H54 (cell line): ENCODE measurements at regions not wholly inside any gene's neighbourhood (a gene's known extent, or its start where the extent isn't known, plus 50 kb on each side); places are given as distances from the start of the nearest gene placed in this dataset.

Source experiments
- DNase-seq: peaks from one replicate; pipeline ENCODE4 v3.0.0; 2011; ENCODE audit warnings: low spot score, mixed read lengths; ENCODE audit not compliant: insufficient read length
- FAIRE-seq: peaks from 3 replicates; lab custom pipeline; 2011; peaks lifted over from hg19 to GRCh38; lab: Jason Lieb, UNC
- POLR2A ChIP-seq: IDR thresholded peaks from 2 replicates; pipeline ENCODE4 v1.6.1; 2011; ENCODE audit warnings: low read depth, mild to moderate bottlenecking, low read length

DNA sequence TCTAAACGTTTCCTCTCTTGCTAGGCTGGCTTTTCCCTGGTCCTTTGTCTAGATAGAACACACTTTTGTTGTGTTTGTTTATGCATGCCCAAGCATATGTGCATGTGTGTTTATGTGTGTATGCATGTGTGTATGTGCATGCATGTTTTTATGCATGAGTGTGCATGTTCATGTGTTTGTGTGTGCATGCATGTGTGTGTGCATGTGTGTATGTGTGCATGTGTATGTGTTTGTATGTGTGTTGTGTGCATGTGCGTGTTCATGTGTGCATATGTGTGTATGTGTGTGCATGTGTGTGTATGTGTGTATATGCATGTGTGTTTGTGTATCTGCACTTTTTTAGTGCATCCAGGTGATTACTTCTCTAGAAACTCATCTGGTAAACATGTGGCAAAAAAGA, 558.0 kb downstream of the GALR1 start:
- no peak for DNase-seq
- FAIRE-seq: no peak
- TF ChIP-seq POLR2A: no peak

DNA sequence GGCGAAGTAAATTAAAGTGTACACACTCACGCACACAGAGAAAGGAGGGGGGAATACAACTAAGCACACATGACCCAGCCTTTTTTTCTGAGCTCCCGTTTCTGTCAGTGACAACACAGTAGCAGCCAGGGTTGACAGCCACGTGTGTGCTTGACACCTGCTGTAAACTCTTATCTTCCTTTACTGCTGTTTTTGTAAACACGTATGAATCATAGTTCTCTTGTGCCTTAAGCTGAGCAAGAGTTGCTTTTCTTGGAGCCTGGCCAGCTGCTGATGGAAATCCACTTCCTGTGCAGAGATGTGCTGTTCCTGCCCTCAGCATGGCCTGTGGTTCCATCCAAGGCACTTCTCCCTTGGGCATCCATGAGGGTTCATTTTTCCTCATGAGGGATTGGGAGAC, 561.9 kb downstream of the GALR1 start:
- FAIRE-seq: no peak
- no peak for TF ChIP-seq POLR2A
- no peak for DNase-seq

DNA sequence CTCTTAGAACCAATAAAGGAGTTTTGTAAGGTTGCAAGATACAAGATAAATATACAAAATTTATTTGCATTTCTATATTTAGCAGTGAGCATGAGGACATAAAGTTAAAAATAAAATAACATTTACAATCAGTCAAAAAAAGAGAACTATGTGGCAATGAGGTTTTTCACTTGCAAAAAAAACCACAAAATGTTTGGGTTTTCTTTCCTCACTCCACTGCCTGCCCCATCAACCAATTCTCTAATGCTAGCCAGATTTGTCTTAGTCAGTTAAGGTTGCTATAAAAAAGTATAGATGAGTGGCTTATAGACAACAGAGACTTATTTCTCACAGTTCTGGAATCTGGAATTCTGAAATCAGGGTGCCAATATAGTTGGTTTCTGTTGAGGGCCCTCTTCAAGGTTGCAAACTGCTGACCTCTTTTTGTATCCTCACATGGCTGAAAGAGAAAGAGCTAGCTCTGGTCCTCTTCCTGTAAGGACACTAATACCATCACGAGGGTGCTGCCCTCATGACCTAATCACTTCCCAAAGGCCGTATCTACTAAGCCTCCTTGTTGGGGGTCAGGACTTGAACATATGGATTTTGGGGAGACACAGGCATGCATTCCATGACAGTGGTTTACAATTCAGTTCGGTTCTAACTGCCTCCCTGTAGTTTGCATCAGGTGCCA, 566.2 kb downstream of the GALR1 start:
- no peak for DNase-seq
- FAIRE-seq: no peak

DNA sequence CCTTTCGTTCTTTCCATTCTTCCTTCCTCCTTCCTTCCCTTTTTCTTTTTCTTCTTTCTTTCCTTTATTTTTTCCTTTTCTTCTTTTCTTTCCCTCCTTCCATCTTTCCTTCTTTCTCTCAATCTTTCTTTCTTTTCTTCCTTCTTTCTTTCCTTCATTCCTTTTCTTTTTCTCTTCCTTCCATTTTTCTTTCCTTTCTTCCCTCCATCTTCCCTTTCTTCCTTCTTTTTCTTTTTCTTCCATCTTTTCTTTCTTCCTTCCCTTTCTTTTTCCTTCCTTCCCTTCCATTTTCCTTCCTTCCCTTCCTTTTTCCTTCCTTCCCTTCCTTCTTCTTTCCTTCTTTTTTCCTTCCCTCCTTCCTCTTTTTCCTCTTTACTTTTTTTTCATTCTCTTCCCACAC, 568.7 kb downstream of the GALR1 start:
- FAIRE-seq: no peak
- TF ChIP-seq POLR2A: no peak

More for the DNA sequence above, 566.2 kb downstream of the GALR1 start:
- no peak for TF ChIP-seq POLR2A

DNA sequence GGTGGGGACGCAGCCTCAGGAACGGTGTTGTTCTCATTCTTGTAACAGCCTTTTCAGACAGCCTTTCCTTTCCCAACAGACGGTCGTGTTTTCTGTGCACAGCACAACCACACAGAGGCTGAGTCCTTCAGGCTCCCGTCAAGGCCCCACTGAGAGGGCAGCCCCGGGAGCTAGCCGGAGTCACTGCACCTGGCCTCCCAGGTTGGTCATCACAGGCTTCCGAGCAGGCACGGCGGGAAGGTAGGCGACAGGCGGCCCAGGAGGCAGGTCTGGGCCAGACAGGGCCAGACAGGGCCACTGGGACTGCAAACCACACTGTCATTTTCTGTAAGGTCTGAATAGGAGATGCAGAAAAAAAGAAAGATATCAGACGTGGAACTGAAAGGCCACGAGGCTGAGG, 570.8 kb downstream of the GALR1 start:
- TF ChIP-seq POLR2A: no peak
- FAIRE-seq (no peak), DNase-seq (no peak)

More for the DNA sequence above, 568.7 kb downstream of the GALR1 start:
- no peak for DNase-seq

DNA sequence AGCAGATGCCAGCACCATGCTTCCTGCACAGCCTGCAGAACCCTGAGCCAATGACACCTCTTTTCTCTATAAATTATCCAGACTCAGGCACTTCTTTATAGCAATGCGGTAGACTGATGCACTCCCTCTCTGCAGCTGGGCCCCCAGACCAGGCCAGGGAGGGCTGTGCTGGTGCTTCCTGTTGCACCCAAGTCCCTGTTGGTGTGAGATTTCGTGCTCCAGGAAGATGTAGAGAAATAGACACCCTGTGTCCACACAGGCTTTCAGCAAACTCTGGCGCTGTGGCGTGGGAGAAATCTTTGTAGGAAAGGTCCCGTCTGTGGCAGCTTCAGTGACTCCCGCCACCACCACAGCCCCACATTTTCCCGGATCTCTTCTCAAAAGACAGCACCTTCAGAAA, 572.2 kb downstream of the GALR1 start:
- no peak for FAIRE-seq

DNA sequence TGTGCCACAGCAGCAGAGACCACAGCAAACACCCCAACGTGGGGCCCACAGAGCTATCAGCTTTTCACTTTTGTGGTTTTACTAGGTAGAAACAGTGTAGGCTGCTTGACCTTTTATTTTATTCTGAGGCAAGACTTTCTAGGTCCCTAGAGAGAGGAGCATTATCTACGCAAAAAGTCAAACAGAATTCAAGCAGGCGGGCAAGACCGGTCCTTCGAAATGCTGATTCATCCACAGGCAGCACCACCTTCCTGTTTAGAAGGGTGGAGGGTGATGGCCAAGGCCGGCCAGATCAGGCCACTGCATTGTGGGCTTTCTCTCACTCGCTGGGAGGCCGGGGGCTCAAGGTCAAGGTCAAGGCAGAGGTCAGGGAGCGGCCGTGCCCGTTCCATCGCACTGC, 573.0 kb downstream of the GALR1 start:
- FAIRE-seq (no peak), DNase-seq (no peak)
- no peak for TF ChIP-seq POLR2A

More for the DNA sequence above, 572.2 kb downstream of the GALR1 start:
- TF ChIP-seq POLR2A: no peak
- no peak for DNase-seq

DNA sequence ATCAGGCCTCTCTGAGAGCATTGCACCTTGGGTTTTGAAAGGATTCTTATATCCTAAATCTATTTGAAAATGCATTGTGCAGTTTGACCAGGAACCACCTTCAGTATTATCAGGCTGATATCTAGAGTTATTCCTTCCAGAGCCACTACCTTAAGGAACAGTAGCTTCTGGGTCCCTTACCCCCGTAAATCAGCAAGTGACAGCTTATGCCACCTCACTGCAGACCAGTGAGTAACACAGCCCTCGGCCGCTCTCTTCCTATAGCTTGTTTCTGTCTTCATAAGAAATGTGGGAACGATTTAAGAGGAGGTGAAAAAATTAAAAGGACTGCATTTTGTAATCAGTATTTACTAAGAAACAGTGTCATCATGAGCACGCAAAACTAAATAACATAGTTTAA, 584.2 kb downstream of the GALR1 start:
- no peak for DNase-seq
- TF ChIP-seq POLR2A: no peak
- no peak for FAIRE-seq

DNA sequence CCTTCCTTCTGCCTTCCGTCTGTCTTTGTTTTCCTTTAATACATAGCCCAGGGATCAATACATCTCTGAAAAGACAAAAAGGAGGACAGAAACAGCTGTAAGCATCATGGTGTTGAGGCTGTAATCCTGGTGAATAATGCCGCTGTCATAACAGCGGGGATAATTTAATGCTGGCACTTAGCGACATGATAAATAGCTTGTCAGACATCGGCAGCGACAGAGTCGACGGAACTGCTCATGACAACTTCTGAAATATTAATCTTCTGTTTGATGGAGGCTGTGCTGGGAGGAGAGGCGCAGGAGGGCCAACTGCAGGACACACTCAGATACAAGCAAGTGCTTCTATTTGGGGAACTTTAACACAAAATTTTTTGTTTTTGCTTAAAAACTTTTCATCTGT, 602.2 kb downstream of the GALR1 start:
- DNase-seq (no peak), FAIRE-seq (no peak)
- no peak for TF ChIP-seq POLR2A

DNA sequence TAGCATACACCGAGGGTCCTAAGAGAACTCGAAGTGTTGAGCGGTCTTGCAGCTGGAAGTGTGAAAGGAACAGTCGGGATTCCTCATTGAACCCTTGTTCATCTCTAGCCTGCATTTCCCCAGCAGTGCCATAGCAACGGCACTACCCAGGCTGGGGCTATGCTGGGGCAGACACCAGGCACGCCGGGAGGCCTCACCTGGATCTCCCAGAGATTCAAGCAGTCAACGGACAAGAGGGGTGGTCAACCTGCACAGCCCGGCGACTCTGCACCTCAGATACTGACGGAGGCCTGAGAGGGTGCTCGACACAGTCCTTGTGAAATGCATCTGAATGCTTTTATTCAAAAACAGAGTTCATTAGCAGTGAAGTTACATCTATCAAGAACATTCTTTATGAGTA, 604.2 kb downstream of the GALR1 start:
- DNase-seq (no peak), FAIRE-seq (no peak)
- no peak for TF ChIP-seq POLR2A

DNA sequence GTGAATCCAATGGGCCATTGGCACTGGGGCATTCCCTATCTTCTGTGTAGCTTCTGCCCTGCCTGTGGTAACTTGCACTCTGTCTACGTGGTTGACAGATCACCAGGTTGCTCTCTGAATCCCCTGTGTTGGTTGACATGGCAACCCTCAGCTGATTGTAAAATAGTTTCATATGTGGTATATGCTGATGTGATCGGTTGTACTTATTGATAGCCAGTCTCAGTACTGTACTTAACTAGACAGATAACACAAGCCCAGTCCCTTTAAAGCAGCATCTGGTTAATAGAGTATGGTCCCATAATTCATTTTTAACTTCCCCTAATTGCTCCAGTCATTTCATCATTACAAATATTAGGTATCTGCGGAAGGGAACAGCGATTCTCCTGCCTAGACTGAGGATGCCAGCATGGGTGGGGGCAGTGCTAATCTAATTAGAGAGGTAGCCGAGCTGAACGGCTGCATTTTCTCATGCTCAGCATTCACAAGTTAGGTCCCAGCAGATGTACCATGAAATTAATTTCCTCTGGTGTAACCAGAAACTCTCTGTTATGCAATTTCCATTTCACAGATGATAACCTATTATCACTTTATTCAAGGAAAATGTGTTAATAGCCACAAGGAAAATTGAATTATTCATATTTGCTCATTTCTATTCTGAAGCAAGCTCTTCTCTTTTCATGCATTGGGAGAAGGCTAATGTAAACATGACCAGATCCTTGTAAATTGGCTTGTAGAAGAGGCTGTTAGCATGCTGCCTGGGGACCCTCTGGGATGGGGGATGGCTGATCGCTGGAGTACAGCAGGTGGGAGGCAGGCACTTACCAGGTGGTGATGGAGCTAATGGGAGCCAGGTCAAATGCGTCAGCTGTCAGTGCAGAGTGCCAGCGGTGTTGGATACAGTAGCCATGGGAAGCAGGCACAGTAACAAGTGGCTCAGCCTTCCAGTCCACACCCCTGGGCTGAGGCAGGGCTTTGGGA, 608.3 kb downstream of the GALR1 start:
- DNase-seq (no peak), FAIRE-seq (no peak)
- no peak for TF ChIP-seq POLR2A

DNA sequence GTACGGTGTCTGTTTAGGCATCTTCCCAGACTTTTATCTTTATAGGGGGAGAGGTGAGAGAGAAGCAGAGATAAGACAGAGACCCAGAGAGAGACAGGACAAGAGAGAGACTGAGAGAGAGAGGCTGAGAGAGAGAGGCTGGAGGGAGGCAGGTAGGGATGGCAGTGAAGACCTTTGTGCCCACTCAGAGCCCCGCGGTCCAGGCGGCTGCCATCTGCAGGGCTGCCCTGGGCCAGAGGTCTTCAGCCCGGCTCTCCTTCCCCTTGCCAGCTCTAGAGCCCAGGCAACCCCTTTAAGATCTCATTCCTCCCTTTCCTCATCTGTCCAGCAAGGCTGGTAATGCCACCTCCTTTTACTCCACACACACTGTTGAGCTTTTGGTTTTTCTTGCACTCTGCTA, 610.0 kb downstream of the GALR1 start:
- no peak for DNase-seq

DNA sequence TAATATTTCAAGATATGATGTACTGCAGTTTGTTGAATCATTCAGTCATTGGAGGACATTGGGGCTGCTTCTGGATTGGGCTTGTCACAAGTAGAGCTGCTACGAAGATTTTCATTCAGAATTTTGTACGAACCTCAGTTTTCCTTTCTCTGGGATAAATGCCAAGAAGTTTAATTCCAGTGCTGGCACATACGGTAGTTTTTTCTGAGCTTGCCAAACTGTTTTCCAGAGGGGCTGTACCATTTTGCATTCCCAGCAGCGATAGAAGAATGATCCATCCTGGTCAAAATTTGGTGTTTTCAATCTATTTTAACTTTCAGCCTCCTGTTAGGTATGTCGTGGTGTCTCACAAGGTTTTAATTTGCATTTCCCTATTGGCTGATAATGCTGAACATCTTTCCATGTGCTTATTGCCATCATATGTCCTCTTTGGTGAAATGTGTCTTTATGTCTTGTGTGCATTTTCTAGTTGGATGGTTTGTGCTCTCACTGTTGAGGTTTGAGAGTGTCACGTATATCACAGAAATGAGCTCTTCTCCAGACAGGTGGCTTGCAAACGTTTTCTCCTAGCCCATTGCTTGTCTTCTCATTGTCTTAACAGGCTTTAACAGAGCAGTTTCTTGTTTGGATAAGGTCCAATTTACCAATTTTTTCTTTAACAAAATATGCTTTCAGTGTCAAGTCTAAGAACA, 612.6 kb downstream of the GALR1 start:
- TF ChIP-seq POLR2A: no peak
- no peak for FAIRE-seq
- no peak for DNase-seq

More for the DNA sequence above, 610.0 kb downstream of the GALR1 start:
- no peak for TF ChIP-seq POLR2A
- no peak for FAIRE-seq

DNA sequence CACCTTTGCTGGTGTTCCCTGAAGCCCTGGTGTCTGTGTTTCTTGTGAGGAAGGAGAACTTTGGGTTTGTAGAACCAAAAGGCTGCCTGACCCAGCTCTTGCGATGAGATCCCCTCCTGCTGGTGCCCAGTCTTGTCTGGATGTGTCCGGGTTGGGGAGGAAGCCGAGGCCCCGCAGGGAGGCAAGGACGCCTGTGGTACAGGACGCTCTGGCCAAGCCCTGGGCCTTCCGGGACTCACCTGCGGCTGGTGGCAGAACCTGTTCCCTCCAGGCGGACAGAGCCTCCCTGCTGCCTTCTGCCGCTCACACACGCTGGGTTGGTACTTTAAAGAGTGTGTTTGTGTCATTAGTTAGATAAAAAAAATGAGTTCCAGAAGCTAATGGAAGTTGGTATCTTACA, 616.2 kb downstream of the GALR1 start:
- FAIRE-seq (no peak), DNase-seq (no peak)
- no peak for TF ChIP-seq POLR2A
